ENCODE measurements at regions not wholly inside any gene's neighbourhood (a gene's known extent, or its start where the extent isn't known, plus 50 kb on each side); places are given as distances from the start of the nearest gene placed in this dataset.
A peak's percentile ranks its signal among the peaks of the same experiment; 100 is the strongest.

DNA sequence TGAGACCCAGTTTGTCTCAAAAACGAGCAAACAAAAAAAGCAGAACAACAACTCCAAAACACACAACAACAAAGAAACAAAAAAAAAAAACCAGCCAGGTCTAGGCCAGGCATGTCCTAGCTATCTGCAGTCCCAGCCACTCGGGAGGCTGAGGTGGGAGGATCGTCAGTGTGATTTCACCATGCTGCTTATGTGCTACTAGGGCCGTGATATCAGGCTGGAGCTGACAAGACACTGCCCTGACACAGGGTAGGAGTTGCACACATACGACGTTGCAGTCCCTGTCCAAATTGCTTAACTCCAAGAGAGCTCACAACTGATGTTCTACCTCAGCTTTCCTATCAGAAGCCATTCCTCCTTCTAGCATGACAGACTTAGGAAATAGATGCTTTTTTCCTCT, 204.9 kb downstream of the AASDH start:
- Histone ChIP-seq H3K23ac (ENCODE audit: insufficient read length) (no peak overlapping the region), H2BK20ac (ENCODE audit: low read length) (no peak overlapping the region), H2AK5ac (ENCODE audit: low read depth, low read length) (no peak overlapping the region), H2AFZ (ENCODE audit: low read length) (no peak overlapping the region), H3K23me2 (ENCODE audit: low read depth, low read length) (no peaks in the 10 kb centered on the region), H4K5ac (ENCODE audit: insufficient read length, low read depth, low read length) (no peak overlapping the region), H3K9me3 (ENCODE audit: insufficient read depth in 2 of 2, low read depth in 1 of 2, low read length in 1 of 2) (no peaks in the 10 kb centered on the region), H3K14ac (ENCODE audit: insufficient read length) (no peak overlapping the region), H4K8ac (ENCODE audit: extremely low read depth, insufficient read depth, low read length) (no peak overlapping the region), H2BK120ac (replicated peaks; ENCODE audit: low read depth, low read length) (no peak overlapping the region), H4K91ac (replicated peaks; ENCODE audit: insufficient read length, low read length) (peak overlapping the region; percentile 68), H3K79me2 (ENCODE audit: control insufficient read depth in 1 of 2, insufficient read depth in 2 of 2, low read length in 2 of 2) (peaks cover 0 to under 1% of the 10 kb centered on the region in 2 experiments; a peak in 1 of 4 replicates), H3K27me3 (replicated peaks in 1 of 4; ENCODE audit: control insufficient read depth in 3 of 4, extremely low read depth in 1 of 4, insufficient read depth in 3 of 4, low read length in 3 of 4) (no peaks in the 10 kb centered on the region), H2BK15ac (ENCODE audit: low read length) (no peak overlapping the region), H2BK12ac (ENCODE audit: low read depth, low read length) (peak overlapping the region; percentile 4; the same call in 1 of the 2 replicates), H3K36me3 (ENCODE audit: control insufficient read depth in 2 of 4, insufficient read depth in 4 of 4, low read length in 3 of 4) (no peaks in the 10 kb centered on the region; a peak in 2 of 8 replicates), H3K4me3 (ENCODE audit: extremely low read depth in 1 of 4, insufficient read depth in 2 of 4, low read depth in 3 of 4, low read length in 4 of 4) (no peak overlapping the region), H3K27ac (ENCODE audit: low read depth, low read length) (no peak overlapping the region), H3K4me2 (ENCODE audit: insufficient read depth in 1 of 2, low read depth in 2 of 2, low read length in 2 of 2) (no peak overlapping the region), H3K79me1 (ENCODE audit: low read depth, low read length) (no peaks in the 10 kb centered on the region), H3K18ac (ENCODE audit: extremely low read depth, low read length) (no peak overlapping the region), H3K4ac (replicated peaks; ENCODE audit: insufficient read length, low read depth, low read length) (no peak overlapping the region), H3K56ac (replicated peaks; ENCODE audit: insufficient read length, low read depth, low read length) (no peak overlapping the region), H4K20me1 (replicated peaks in 1 of 2; ENCODE audit: control insufficient read depth in 1 of 2, insufficient read depth in 2 of 2, low read length in 2 of 2) (peaks cover 0 to 4% of the 10 kb centered on the region in 2 experiments), H3K4me1 (replicated peaks in 1 of 4; ENCODE audit: control insufficient read depth in 3 of 4, insufficient read depth in 4 of 4, low read length in 3 of 4) (peaks cover 0 to 7% (median 2%) of the 10 kb centered on the region in 4 experiments; a peak in 4 of 7 replicates), H3K9ac (replicated peaks in 1 of 4; ENCODE audit: extremely low read depth in 1 of 4, low read depth in 3 of 4, low read length in 3 of 4) (0 out of 7 replicates have a peak overlapping the region, but pooled peaks of 1 of the 4 experiments have one; percentile 28), H2BK5ac (ENCODE audit: low read depth, low read length) (no peak overlapping the region)
- 89% methylated on average over 6 of the region's 6 CpGs; no CpG with 5 or more reads in 1 of the 2 experiments for WGBS, 2 experiments (ENCODE audit: extremely low coverage in 1 of 2, insufficient coverage in 1 of 2, insufficient read length in 1 of 2, insufficient replicate concordance in 2 of 2, low coverage in 1 of 2, low lambda C conversion rate in 2 of 2, missing lambda C conversion rate in 1 of 2)
- no peak for DNase-seq (ENCODE audit: low read depth in 1 of 2, low spot score in 2 of 2)
- ChIA-PET POLR2A (ENCODE audit: partially characterized antibody) (interaction anchor here (2.2 kb wide), 1 partner anchor 17 kb away, joined by 7 read pairs; no protein-coding TSS in a partner anchor), CTCF (ENCODE audit: partially characterized antibody) (interaction anchor here (0.7 to 1.4 kb wide), 4 partner anchors 10 to 68 kb away, joined by 3 to 4 read pairs (median 3); no protein-coding TSS in a partner anchor)
- FAIRE-seq: no peak
- TF ChIP-seq JUN (IDR thresholded peaks at IDR 0.05; ENCODE audit: low read depth, low read length): no peak
- no peak for TF ChIP-seq CTBP2 (IDR thresholded peaks at IDR 0.05; ENCODE audit: borderline replicate concordance, insufficient read depth, insufficient read length, low read length)
- TF ChIP-seq, protein P1, sequence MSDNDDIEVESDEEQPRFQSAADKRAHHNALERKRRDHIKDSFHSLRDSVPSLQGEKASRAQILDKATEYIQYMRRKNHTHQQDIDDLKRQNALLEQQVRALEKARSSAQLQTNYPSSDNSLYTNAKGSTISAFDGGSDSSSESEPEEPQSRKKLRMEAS (IDR thresholded peaks at IDR 0.05): no peak
- TF ChIP-seq CHD1 (IDR thresholded peaks at IDR 0.05; ENCODE audit: low read depth, low read length): no peak
- no peak for TF ChIP-seq CBX5 (IDR thresholded peaks at IDR 0.05; ENCODE audit: low read depth, low read length)
- no peak for TF ChIP-seq ZNF274 (IDR thresholded peaks at IDR 0.05; ENCODE audit: borderline replicate concordance, extremely low read depth, low read length)
- TF ChIP-seq JUND (IDR thresholded peaks at IDR 0.05; ENCODE audit: low read length): no peak
- TF ChIP-seq CBX8 (IDR thresholded peaks at IDR 0.05; ENCODE audit: borderline replicate concordance, low read depth, low read length): no peak
- TF ChIP-seq HDAC6 (IDR thresholded peaks at IDR 0.05; ENCODE audit: low read depth, low read length): no peak
- no peak for TF ChIP-seq RBBP5 (IDR thresholded peaks at IDR 0.05; ENCODE audit: borderline replicate concordance, low read depth, low read length)
- no peak for TF ChIP-seq BACH1 (IDR thresholded peaks at IDR 0.05; ENCODE audit: low read length)
- no peak for TF ChIP-seq SP2 (IDR thresholded peaks at IDR 0.05; ENCODE audit: low read length)
